H1 (cell line): ENCODE measurements at regions not wholly inside any gene's neighbourhood (a gene's known extent, or its start where the extent isn't known, plus 50 kb on each side); places are given as distances from the start of the nearest gene placed in this dataset.

Experiments used
- CTCF ChIA-PET: fragments of 300-600 bp; sonication (Branson Sonifier 250); formaldehyde crosslinking; loops from one replicate; lab custom pipeline; 2021; ENCODE audit not compliant: partially characterized antibody; lab: Charles Lee
- POLR2A ChIA-PET: fragments of 300-600 bp; sonication (Branson Sonifier 250); formaldehyde crosslinking; loops from one replicate; lab custom pipeline; 2021; ENCODE audit warnings: inconsistent platforms; ENCODE audit not compliant: partially characterized antibody; lab: Charles Lee
- DNase-seq, 2 experiments: peaks; one replicate each; pipeline versions ENCODE4 v3.0.0 to v3.0.0-alpha.2; 2010 to 2022; ENCODE audit warnings: low spot score in 2 of 2, low read depth in 1 of 2, mixed read lengths in 1 of 2
- FAIRE-seq: peaks from 2 replicates; lab custom pipeline; 2011; peaks lifted over from hg19 to GRCh38; lab: Jason Lieb, UNC
- H2AFZ ChIP-seq: 2 replicates; pipeline ENCODE4 v1.8.1; 2012; ENCODE audit warnings: low read length, inconsistent platforms
- H2AK5ac ChIP-seq: 2 replicates; pipeline ENCODE4 v1.6.1; 2013; ENCODE audit warnings: low read depth, low read length
- H2BK120ac ChIP-seq: replicated peaks from 2 replicates; pipeline ENCODE3; 2013; ENCODE audit warnings: low read depth, low read length, inconsistent platforms
- H2BK12ac ChIP-seq: 2 replicates; pipeline ENCODE4 v1.6.1; 2013; ENCODE audit warnings: low read depth, low read length
- H2BK15ac ChIP-seq: 2 replicates; pipeline ENCODE4 v1.6.1; 2013; ENCODE audit warnings: low read length
- H2BK20ac ChIP-seq: 2 replicates; pipeline ENCODE4 v1.6.1; 2013; ENCODE audit warnings: low read length
- H2BK5ac ChIP-seq: 2 replicates; pipeline ENCODE4 v1.6.1; 2013; ENCODE audit warnings: low read depth, low read length
- H3K14ac ChIP-seq: 2 replicates; pipeline ENCODE4 v1.6.1; 2013; ENCODE audit warnings: inconsistent platforms; ENCODE audit not compliant: insufficient read length
- H3K18ac ChIP-seq: 2 replicates; pipeline ENCODE4 v1.6.1; 2013; ENCODE audit warnings: low read length; ENCODE audit errors: extremely low read depth
- H3K23ac ChIP-seq: 2 replicates; pipeline ENCODE4 v1.6.1; 2013; ENCODE audit warnings: inconsistent platforms; ENCODE audit not compliant: insufficient read length
- H3K23me2 ChIP-seq: 2 replicates; pipeline ENCODE4 v1.6.1; 2013; ENCODE audit warnings: low read depth, low read length
- H3K27ac ChIP-seq: 2 replicates; pipeline ENCODE4 v1.6.1; 2011; ENCODE audit warnings: low read depth, low read length, inconsistent platforms
- H3K27me3 ChIP-seq, 4 experiments: replicated peaks in 1 of 4; 1 replicate in 1 of 4; 2 replicates in 3 of 4; pipeline versions ENCODE4 v1.6.1 to v1.8.1; 2011 to 2013; ENCODE audit warnings: low read length in 3 of 4, mild to moderate bottlenecking in 3 of 4, inconsistent platforms in 2 of 4, mixed read lengths in 2 of 4, moderate library complexity in 1 of 4; ENCODE audit not compliant: control insufficient read depth in 3 of 4, insufficient read depth in 3 of 4; ENCODE audit errors: extremely low read depth in 1 of 4
- H3K36me3 ChIP-seq, 4 experiments: 2 replicates each; pipeline versions ENCODE4 v1.6.1 to v1.8.1; 2011 to 2013; ENCODE audit warnings: mild to moderate bottlenecking in 4 of 4, low read length in 3 of 4, moderate library complexity in 2 of 4, control low read depth in 1 of 4, inconsistent platforms in 1 of 4; ENCODE audit not compliant: insufficient read depth in 4 of 4, control insufficient read depth in 2 of 4
- H3K4ac ChIP-seq: replicated peaks from 2 replicates; pipeline ENCODE3; 2013; ENCODE audit warnings: low read length, low read depth, mixed read lengths, inconsistent platforms; ENCODE audit not compliant: insufficient read length
- H3K4me1 ChIP-seq, 4 experiments: replicated peaks in 1 of 4; 1 replicate in 1 of 4; 2 replicates in 3 of 4; pipeline versions ENCODE4 v1.6.1 to v1.8.1; 2011 to 2013; ENCODE audit warnings: low read length in 3 of 4, inconsistent platforms in 2 of 4, mixed read lengths in 1 of 4; ENCODE audit not compliant: insufficient read depth in 4 of 4, control insufficient read depth in 3 of 4
- H3K4me2 ChIP-seq, 2 experiments: 2 replicates each; pipeline versions ENCODE4 v1.6.1 to v1.8.1; 2011 to 2013; ENCODE audit warnings: low read depth in 2 of 2, low read length in 2 of 2, control low read depth in 1 of 2, inconsistent platforms in 1 of 2, mild to moderate bottlenecking in 1 of 2; ENCODE audit not compliant: insufficient read depth in 1 of 2
- H3K4me3 ChIP-seq, 4 experiments: fragments of 200-600, 300-600 bp in 1 of 4; sonication (generic), shearing (Covaris generic), sonication (Bioruptor Twin) in 1 of 4; 2 replicates each; pipeline versions ENCODE4 v1.5.1 to v1.8.1; 2011 to 2016; ENCODE audit warnings: low read length in 4 of 4, low read depth in 3 of 4, control low read depth in 2 of 4, inconsistent platforms in 2 of 4, mild to moderate bottlenecking in 2 of 4, mixed read lengths in 1 of 4, moderate library complexity in 1 of 4; ENCODE audit not compliant: insufficient read depth in 2 of 4; ENCODE audit errors: extremely low read depth in 1 of 4
- H3K56ac ChIP-seq: replicated peaks from 2 replicates; pipeline ENCODE3; 2013; ENCODE audit warnings: low read depth, mild to moderate bottlenecking, mixed read lengths, low read length, inconsistent platforms; ENCODE audit not compliant: insufficient read length
- H3K79me1 ChIP-seq: 2 replicates; pipeline ENCODE4 v1.6.1; 2013; ENCODE audit warnings: low read depth, low read length, control low read depth
- H3K79me2 ChIP-seq, 2 experiments: 2 replicates each; pipeline versions ENCODE4 v1.6.1 to v1.8.1; 2012 to 2013; ENCODE audit warnings: low read length in 2 of 2, mild to moderate bottlenecking in 2 of 2, inconsistent platforms in 1 of 2; ENCODE audit not compliant: insufficient read depth in 2 of 2, control insufficient read depth in 1 of 2
- H3K9ac ChIP-seq, 4 experiments: replicated peaks in 1 of 4; 1 replicate in 1 of 4; 2 replicates in 3 of 4; pipeline versions ENCODE4 v1.6.1 to v1.8.1; 2011 to 2013; ENCODE audit warnings: low read depth in 3 of 4, low read length in 3 of 4, control low read depth in 2 of 4, mild to moderate bottlenecking in 2 of 4, moderate library complexity in 2 of 4, inconsistent platforms in 1 of 4; ENCODE audit errors: extremely low read depth in 1 of 4
- H3K9me3 ChIP-seq, 2 experiments: 2 replicates each; pipeline versions ENCODE4 v1.6.1 to v1.8.1; 2012 to 2013; ENCODE audit warnings: mild to moderate bottlenecking in 2 of 2, moderate library complexity in 2 of 2, control low read depth in 1 of 2, inconsistent platforms in 1 of 2, low read depth in 1 of 2, low read length in 1 of 2, mixed read lengths in 1 of 2; ENCODE audit not compliant: insufficient read depth in 2 of 2
- H4K20me1 ChIP-seq, 2 experiments: replicated peaks in 1 of 2; 2 replicates each; pipeline versions ENCODE3 to v1.8.1; 2011 to 2013; ENCODE audit warnings: inconsistent platforms in 2 of 2, low read length in 2 of 2, mild to moderate bottlenecking in 1 of 2; ENCODE audit not compliant: insufficient read depth in 2 of 2, control insufficient read depth in 1 of 2
- H4K5ac ChIP-seq: 2 replicates; pipeline ENCODE4 v1.6.1; 2013; ENCODE audit warnings: low read length, low read depth, mixed read lengths, inconsistent platforms; ENCODE audit not compliant: insufficient read length
- H4K8ac ChIP-seq: 2 replicates; pipeline ENCODE4 v1.8.0; 2013; ENCODE audit warnings: mild to moderate bottlenecking, moderate library complexity, low read length, inconsistent platforms; ENCODE audit not compliant: insufficient read depth; ENCODE audit errors: extremely low read depth
- H4K91ac ChIP-seq: replicated peaks from 2 replicates; pipeline ENCODE3; 2013; ENCODE audit warnings: low read length, mixed read lengths, inconsistent platforms; ENCODE audit not compliant: insufficient read length
- BACH1 ChIP-seq: IDR thresholded peaks from 2 replicates; pipeline ENCODE4 v1.6.1; 2012; ENCODE audit warnings: low read length, improper control_type of control experiment
- BCL11A ChIP-seq, 2 experiments: IDR thresholded peaks; one replicate each; pipeline ENCODE4 v1.6.1; 2011; ENCODE audit warnings: low read depth in 2 of 2, low read length in 2 of 2, mild to moderate bottlenecking in 2 of 2
- CREB1 ChIP-seq: IDR thresholded peaks from 2 replicates; pipeline ENCODE4 v1.6.1; 2012; ENCODE audit warnings: inconsistent platforms
- EP300 ChIP-seq, 2 experiments: IDR thresholded peaks; 1 replicate in 1 of 2; 2 replicates in 1 of 2; pipeline ENCODE4 v1.6.1; 2011 to 2012; ENCODE audit warnings: low read depth in 2 of 2, low read length in 2 of 2, mild to moderate bottlenecking in 2 of 2, borderline replicate concordance in 1 of 2, inconsistent platforms in 1 of 2, moderate library complexity in 1 of 2
- HDAC6 ChIP-seq: IDR thresholded peaks from one replicate; pipeline ENCODE4 v1.7.1; 2012; ENCODE audit warnings: low read depth, mild to moderate bottlenecking, inconsistent platforms, low read length, moderate library complexity
- POLR2A ChIP-seq, 2 experiments: IDR thresholded peaks; 1 replicate in 1 of 2; 2 replicates in 1 of 2; pipeline ENCODE4 v1.6.1; 2011; ENCODE audit warnings: low read depth in 2 of 2, low read length in 2 of 2, mild to moderate bottlenecking in 2 of 2; ENCODE audit errors: control extremely low read depth in 1 of 2
- RNF2 ChIP-seq: fragments of 200-900, 300-1000 bp; sonication (generic); IDR thresholded peaks from 2 replicates; pipeline ENCODE4 v1.7.1; 2016; ENCODE audit warnings: borderline replicate concordance, low read depth, mild to moderate bottlenecking, antibody characterized with exemption, low read length; ENCODE audit not compliant: poor library complexity, severe bottlenecking; ENCODE audit errors: missing control alignments
- RXRA ChIP-seq: IDR thresholded peaks from 2 replicates; pipeline ENCODE4 v1.6.1; 2011; ENCODE audit warnings: low read depth, mild to moderate bottlenecking, low read length, moderate library complexity; ENCODE audit not compliant: insufficient read depth
- SAP30 ChIP-seq: fragments of 300-600 bp; sonication (generic); IDR thresholded peaks from 2 replicates; pipeline ENCODE4 v1.7.1; 2012; ENCODE audit warnings: low read length, moderate library complexity, mild to moderate bottlenecking, inconsistent platforms; ENCODE audit not compliant: insufficient read depth, insufficient replicate concordance
- SIX5 ChIP-seq: IDR thresholded peaks from 2 replicates; pipeline ENCODE4 v1.6.1; 2011; ENCODE audit warnings: mild to moderate bottlenecking, low read depth, low read length
- SRF ChIP-seq: IDR thresholded peaks from 2 replicates; pipeline ENCODE4 v1.6.1; 2011; ENCODE audit warnings: mild to moderate bottlenecking, low read depth, low read length, moderate library complexity
- whole genome bisulfite sequencing, 2 experiments: shearing (Covaris generic) in 1 of 2; methylation state at CpG; one replicate each; pipeline versions ENCODE4 v1.1.6 to v1.1.7; 2013 to 2015; ENCODE audit warnings: low lambda C conversion rate in 2 of 2, mixed read lengths in 2 of 2, inconsistent platforms in 1 of 2, low coverage in 1 of 2, missing lambda C conversion rate in 1 of 2; ENCODE audit not compliant: insufficient replicate concordance in 2 of 2, insufficient coverage in 1 of 2, insufficient read length in 1 of 2; ENCODE audit errors: extremely low coverage in 1 of 2, missing lambda C conversion rate in 1 of 2; 5-methylcytosine and 5-hydroxymethylcytosine counted together
- TF ChIP-seq, protein P1 (sequence below), 3 experiments: IDR thresholded peaks; 1 replicate in 2 of 3; 2 replicates in 1 of 3; pipeline versions ENCODE4 v1.5.1 to v1.6.1; 2011; ENCODE audit warnings: low read length in 3 of 3, mild to moderate bottlenecking in 3 of 3, inconsistent platforms in 2 of 3, low read depth in 1 of 3, moderate library complexity in 1 of 3; ENCODE audit not compliant: insufficient read depth in 1 of 3; ENCODE audit errors: control extremely low read depth in 1 of 3

DNA sequence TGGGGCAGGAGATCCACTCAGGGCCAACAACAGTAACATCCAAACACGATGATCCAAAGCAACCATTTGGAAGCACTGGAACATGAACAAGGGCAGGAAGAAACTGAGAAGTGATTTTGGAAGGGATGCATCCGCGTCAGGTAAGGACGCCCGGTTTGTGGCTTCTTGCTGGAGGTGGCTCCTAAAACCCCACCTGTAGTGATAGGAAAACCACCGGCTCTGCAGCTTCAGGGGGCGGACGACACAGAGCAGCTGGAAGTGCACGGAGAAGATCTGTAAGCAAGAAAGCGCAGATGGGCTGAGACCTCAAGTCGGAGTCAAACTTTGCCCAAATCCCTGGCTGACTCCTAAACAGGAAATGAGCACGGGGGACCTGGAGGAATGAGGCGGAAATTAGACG, 1066.1 kb downstream of the BRD1 start:
- H3K36me3 ChIP-seq, result no peaks in the 10 kb centered on the region
- H3K27ac ChIP-seq, result no peak overlapping the region
- H2AK5ac ChIP-seq, result no peak overlapping the region
- H2BK20ac ChIP-seq, result no peak overlapping the region
- no peak overlapping the region for H3K14ac ChIP-seq
- no peak overlapping the region for H4K91ac ChIP-seq
- no peak overlapping the region for H2BK120ac ChIP-seq
- no peaks in the 10 kb centered on the region for H4K20me1 ChIP-seq
- no peak overlapping the region for H3K23ac ChIP-seq
- no peak for FAIRE-seq
- H3K4me2 ChIP-seq, result no peak overlapping the region
- no peak overlapping the region for H2BK5ac ChIP-seq
- no peak overlapping the region for H4K5ac ChIP-seq
- no peaks in the 10 kb centered on the region for H3K79me2 ChIP-seq
- no peak overlapping the region for H3K56ac ChIP-seq
- ChIA-PET POLR2A (no interaction called here), CTCF (interaction anchor here (0.9 to 2.0 kb wide), 2 partner anchors 22 to 285 kb away, joined by 3 to 4 read pairs; no protein-coding TSS in a partner anchor)
- no peak overlapping the region for H2BK12ac ChIP-seq
- 88% methylated on average over 14 of the region's 14 CpGs; no CpG with 5 or more reads in 1 of the 2 experiments for WGBS, 2 experiments
- no peak overlapping the region for H3K9ac ChIP-seq
- peak overlapping the region; percentile 46; the same call in 1 of the 2 replicates for H4K8ac ChIP-seq
- no peak overlapping the region for H3K18ac ChIP-seq
- H3K9me3 ChIP-seq, result no peaks in the 10 kb centered on the region; a peak in 1 of 4 replicates
- no peak for DNase-seq
- H3K23me2 ChIP-seq, result no peaks in the 10 kb centered on the region; the same call in 1 of the 2 replicates
- H3K27me3 ChIP-seq, result no peaks in the 10 kb centered on the region
- H2AFZ ChIP-seq, result no peak overlapping the region
- H2BK15ac ChIP-seq, result no peak overlapping the region
- no peak overlapping the region for H3K4ac ChIP-seq
- no peak overlapping the region for H3K4me3 ChIP-seq
- no peaks in the 10 kb centered on the region for H3K4me1 ChIP-seq
- no peaks in the 10 kb centered on the region; the same call in 1 of the 2 replicates for H3K79me1 ChIP-seq
- TF ChIP-seq SIX5 (no peak), EP300 (IDR thresholded peaks at IDR 0.05; ENCODE audit: borderline replicate concordance in 1 of 2, low read depth in 2 of 2, low read length in 2 of 2) (no peak), RXRA (no peak), HDAC6 (no peak), POLR2A (IDR thresholded peaks at IDR 0.05; ENCODE audit: control extremely low read depth in 1 of 2, low read depth in 2 of 2, low read length in 2 of 2) (no peak), SRF (no peak), RNF2 (no peak), SAP30 (no peak), BCL11A (IDR thresholded peaks at IDR 0.05; ENCODE audit: low read depth in 2 of 2, low read length in 2 of 2) (no peak), CREB1 (no peak), BACH1 (no peak)
- TF ChIP-seq, protein P1, sequence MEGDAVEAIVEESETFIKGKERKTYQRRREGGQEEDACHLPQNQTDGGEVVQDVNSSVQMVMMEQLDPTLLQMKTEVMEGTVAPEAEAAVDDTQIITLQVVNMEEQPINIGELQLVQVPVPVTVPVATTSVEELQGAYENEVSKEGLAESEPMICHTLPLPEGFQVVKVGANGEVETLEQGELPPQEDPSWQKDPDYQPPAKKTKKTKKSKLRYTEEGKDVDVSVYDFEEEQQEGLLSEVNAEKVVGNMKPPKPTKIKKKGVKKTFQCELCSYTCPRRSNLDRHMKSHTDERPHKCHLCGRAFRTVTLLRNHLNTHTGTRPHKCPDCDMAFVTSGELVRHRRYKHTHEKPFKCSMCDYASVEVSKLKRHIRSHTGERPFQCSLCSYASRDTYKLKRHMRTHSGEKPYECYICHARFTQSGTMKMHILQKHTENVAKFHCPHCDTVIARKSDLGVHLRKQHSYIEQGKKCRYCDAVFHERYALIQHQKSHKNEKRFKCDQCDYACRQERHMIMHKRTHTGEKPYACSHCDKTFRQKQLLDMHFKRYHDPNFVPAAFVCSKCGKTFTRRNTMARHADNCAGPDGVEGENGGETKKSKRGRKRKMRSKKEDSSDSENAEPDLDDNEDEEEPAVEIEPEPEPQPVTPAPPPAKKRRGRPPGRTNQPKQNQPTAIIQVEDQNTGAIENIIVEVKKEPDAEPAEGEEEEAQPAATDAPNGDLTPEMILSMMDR (IDR thresholded peaks at IDR 0.05; ENCODE audit: control extremely low read depth in 1 of 3, insufficient read depth in 1 of 3, low read depth in 1 of 3, low read length in 3 of 3), result no peak
